HL-60 (cell line): ENCODE measurements at regions not wholly inside any gene's neighbourhood (a gene's known extent, or its start where the extent isn't known, plus 50 kb on each side); places are given as distances from the start of the nearest gene placed in this dataset.

ENCODE experiments used
- DNase-seq, 2 experiments: peaks; one replicate each; pipeline ENCODE4 v3.0.0-alpha.2; 2010 to 2020; ENCODE audit warnings: low read depth in 1 of 2, low spot score in 1 of 2
- H3K27ac ChIP-seq: fragments of 250-450 bp; sonication (Bioruptor Pico); replicated peaks from 2 replicates; pipeline ENCODE4 v1.5.1; 2020; ENCODE audit warnings: mild to moderate bottlenecking, moderate library complexity
- H3K27me3 ChIP-seq: fragments of 250-450 bp; sonication (Bioruptor Pico); 2 replicates; pipeline ENCODE4 v1.5.1; 2021; ENCODE audit warnings: mild to moderate bottlenecking, moderate library complexity; ENCODE audit not compliant: insufficient read depth, poor library complexity, severe bottlenecking
- H3K4me3 ChIP-seq: replicated peaks from 2 replicates; pipeline ENCODE4 v1.5.1; 2011; ENCODE audit warnings: mild to moderate bottlenecking, control low read depth, low read length; ENCODE audit not compliant: insufficient read depth
- GABPA ChIP-seq: IDR thresholded peaks from 2 replicates; pipeline ENCODE4 v1.6.1; 2012; ENCODE audit warnings: low read depth
- POLR2AphosphoS5 ChIP-seq: IDR thresholded peaks from 2 replicates; pipeline ENCODE4 v1.6.1; 2012; ENCODE audit warnings: low read depth
- SPI1 ChIP-seq: IDR thresholded peaks from 2 replicates; pipeline ENCODE4 v1.6.1; 2012; ENCODE audit warnings: low read depth, mild to moderate bottlenecking, borderline replicate concordance
- TF ChIP-seq, protein P1 (sequence below): IDR thresholded peaks from one replicate; pipeline ENCODE4 v1.5.1; 2011; ENCODE audit warnings: low read length, control low read depth, inconsistent platforms; ENCODE audit not compliant: insufficient read depth
- TF ChIP-seq, protein P2 (sequence below): IDR thresholded peaks from 2 replicates; pipeline ENCODE4 v1.6.1; 2012; ENCODE audit warnings: low read depth; ENCODE audit not compliant: insufficient replicate concordance

DNA sequence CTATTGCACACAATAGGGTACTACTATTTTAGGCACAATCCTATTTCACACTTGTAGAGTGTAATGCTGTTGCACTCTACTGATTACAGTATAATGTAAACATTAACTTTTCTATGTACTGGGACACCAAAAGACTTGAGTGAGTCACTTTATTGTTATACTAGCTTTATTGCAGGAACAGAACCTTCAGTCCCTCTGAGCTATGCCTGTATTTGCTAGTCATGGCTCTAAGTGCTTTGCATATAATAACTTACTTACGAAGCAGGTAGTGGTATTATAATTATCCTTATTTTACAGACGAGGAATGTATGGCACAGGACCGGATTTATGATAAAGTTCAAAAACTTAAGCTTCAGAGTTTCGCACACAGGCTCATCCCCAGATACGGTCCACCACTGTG lies 106.6 kb upstream of the SLC6A6 start:
- Histone ChIP-seq H3K27ac (no peak overlapping the region), H3K27me3 (no peaks in the 10 kb centered on the region), H3K4me3 (no peak overlapping the region)
- TF ChIP-seq GABPA (no peak), SPI1 (no peak), POLR2AphosphoS5 (no peak)
- TF ChIP-seq, protein P1, sequence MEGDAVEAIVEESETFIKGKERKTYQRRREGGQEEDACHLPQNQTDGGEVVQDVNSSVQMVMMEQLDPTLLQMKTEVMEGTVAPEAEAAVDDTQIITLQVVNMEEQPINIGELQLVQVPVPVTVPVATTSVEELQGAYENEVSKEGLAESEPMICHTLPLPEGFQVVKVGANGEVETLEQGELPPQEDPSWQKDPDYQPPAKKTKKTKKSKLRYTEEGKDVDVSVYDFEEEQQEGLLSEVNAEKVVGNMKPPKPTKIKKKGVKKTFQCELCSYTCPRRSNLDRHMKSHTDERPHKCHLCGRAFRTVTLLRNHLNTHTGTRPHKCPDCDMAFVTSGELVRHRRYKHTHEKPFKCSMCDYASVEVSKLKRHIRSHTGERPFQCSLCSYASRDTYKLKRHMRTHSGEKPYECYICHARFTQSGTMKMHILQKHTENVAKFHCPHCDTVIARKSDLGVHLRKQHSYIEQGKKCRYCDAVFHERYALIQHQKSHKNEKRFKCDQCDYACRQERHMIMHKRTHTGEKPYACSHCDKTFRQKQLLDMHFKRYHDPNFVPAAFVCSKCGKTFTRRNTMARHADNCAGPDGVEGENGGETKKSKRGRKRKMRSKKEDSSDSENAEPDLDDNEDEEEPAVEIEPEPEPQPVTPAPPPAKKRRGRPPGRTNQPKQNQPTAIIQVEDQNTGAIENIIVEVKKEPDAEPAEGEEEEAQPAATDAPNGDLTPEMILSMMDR = no peak
- TF ChIP-seq, protein P2, sequence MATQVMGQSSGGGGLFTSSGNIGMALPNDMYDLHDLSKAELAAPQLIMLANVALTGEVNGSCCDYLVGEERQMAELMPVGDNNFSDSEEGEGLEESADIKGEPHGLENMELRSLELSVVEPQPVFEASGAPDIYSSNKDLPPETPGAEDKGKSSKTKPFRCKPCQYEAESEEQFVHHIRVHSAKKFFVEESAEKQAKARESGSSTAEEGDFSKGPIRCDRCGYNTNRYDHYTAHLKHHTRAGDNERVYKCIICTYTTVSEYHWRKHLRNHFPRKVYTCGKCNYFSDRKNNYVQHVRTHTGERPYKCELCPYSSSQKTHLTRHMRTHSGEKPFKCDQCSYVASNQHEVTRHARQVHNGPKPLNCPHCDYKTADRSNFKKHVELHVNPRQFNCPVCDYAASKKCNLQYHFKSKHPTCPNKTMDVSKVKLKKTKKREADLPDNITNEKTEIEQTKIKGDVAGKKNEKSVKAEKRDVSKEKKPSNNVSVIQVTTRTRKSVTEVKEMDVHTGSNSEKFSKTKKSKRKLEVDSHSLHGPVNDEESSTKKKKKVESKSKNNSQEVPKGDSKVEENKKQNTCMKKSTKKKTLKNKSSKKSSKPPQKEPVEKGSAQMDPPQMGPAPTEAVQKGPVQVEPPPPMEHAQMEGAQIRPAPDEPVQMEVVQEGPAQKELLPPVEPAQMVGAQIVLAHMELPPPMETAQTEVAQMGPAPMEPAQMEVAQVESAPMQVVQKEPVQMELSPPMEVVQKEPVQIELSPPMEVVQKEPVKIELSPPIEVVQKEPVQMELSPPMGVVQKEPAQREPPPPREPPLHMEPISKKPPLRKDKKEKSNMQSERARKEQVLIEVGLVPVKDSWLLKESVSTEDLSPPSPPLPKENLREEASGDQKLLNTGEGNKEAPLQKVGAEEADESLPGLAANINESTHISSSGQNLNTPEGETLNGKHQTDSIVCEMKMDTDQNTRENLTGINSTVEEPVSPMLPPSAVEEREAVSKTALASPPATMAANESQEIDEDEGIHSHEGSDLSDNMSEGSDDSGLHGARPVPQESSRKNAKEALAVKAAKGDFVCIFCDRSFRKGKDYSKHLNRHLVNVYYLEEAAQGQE = no peak
- DNase-seq = no peak

DNA sequence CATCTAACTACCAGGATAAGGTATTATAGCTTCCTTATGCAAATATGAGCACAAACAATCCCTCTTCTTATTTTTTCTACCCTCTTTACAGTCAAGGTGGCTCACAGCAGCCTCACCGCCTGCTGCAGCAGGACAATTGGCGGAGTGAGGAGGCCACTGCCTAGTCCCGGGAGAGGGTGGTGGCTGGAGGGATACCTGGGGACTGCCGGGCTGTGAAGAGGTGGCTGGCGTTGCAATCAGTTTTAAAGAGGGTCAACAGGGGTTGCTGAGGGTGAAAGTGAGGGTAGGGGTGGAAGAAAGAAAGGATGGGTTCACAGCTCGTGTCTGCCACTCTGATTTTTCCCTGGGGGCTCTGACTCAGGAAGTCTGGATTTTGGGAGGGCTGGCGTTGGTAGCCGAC lies 105.1 kb upstream of the SLC6A6 start:
- no peak for DNase-seq
- no peak overlapping the region for H3K4me3 ChIP-seq
- no peak for TF ChIP-seq GABPA
- no peak overlapping the region for H3K27ac ChIP-seq
- H3K27me3 ChIP-seq = no peaks in the 10 kb centered on the region

DNA sequence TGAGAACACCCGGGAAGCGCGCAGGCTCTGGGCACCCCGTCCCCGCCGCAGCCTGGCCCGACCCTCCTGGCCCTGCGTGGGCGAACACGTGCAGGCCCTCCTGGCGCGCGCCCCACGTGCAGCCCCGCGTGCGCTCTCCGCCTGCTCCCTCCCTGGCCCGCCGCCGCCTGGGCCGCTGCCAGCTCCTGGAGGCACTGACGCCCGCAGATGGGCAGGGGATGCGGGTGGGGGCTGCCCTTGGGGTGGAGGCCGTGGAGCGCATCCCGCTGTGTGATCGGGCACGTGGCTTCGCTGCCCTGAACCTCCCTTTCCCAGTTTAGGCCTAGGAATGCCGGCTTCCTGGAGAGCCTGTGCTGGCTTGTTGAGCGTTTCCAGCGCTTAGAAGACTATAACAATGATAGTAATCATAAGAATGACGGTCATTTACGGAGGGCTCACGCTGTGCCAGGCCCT lies 104.6 kb upstream of the SLC6A6 start:
- no peak overlapping the region for H3K27ac ChIP-seq
- DNase-seq = no peak
- H3K4me3 ChIP-seq = no peak overlapping the region
- H3K27me3 ChIP-seq = no peaks in the 10 kb centered on the region
- TF ChIP-seq GABPA (no peak), POLR2AphosphoS5 (no peak), SPI1 (no peak)
- TF ChIP-seq, protein P2 = no peak
- TF ChIP-seq, protein P1 = no peak

DNA sequence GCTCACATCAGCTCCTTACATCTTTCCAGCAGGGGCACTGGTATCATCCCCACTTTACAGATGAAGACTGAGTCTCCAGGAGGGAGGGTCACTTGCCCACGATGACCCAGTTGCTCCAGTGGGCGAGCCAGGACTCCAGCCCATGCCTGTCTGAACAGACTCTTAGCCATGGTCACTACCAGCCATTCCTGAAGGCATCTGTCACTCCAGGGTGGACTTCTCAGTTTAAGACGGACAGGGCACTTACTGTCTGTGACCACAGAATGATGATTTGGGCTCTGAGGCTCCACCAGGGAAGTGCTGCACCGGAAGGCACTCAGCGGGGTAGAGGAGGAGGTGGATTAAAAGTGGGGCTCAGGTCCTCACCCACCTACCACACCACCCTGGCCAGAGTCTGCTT lies 104.0 kb upstream of the SLC6A6 start:
- TF ChIP-seq, protein P2 = no peak
- TF ChIP-seq SPI1 (no peak), POLR2AphosphoS5 (no peak), GABPA (no peak)
- TF ChIP-seq, protein P1 = no peak
- H3K27ac ChIP-seq = no peak overlapping the region
- H3K4me3 ChIP-seq = no peak overlapping the region
- H3K27me3 ChIP-seq = no peaks in the 10 kb centered on the region
- no peak for DNase-seq
